Right lobe of liver (tissue), 6 donors: ENCODE measurements at regions not wholly inside any gene's neighbourhood (a gene's known extent, or its start where the extent isn't known, plus 50 kb on each side); places are given as distances from the start of the nearest gene placed in this dataset.

ENCODE experiments used
- ATAC-seq, 4 donors: fragments of 200-7000 bp; cut with Tn5 transposase; one replicate each; pipeline ENCODE4 v1.9.1; 2020; ENCODE audit warnings: mild to moderate bottlenecking in 4 of 4, moderate library complexity in 4 of 4
- DNase-seq, 3 donors: peaks; one replicate each; pipeline ENCODE4 v3.0.0-alpha.2; 2020
- H3K27ac ChIP-seq, 3 donors: fragments of 200-600 bp; one replicate each; pipeline ENCODE4 v1.8.0; 2022
- H3K27me3 ChIP-seq, 2 donors: fragments of 200-600 bp; one replicate each; pipeline ENCODE4 v1.8.0; 2022
- H3K36me3 ChIP-seq, 4 donors: fragments of 200-600 bp; sonication (generic) in 1 of 4; one replicate each; pipeline versions ENCODE4 v1.5.1 to v1.8.0; 2017 to 2022; ENCODE audit warnings: control low read depth in 1 of 4
- H3K4me1 ChIP-seq, 4 donors: fragments of 200-600 bp; sonication (generic) in 1 of 4; one replicate each; pipeline versions ENCODE4 v1.5.1 to v1.8.0; 2017 to 2022; ENCODE audit warnings: control low read depth in 1 of 4
- H3K4me3 ChIP-seq, 3 donors: fragments of 200-600 bp; one replicate each; pipeline ENCODE4 v1.8.0; 2022
- H3K9me3 ChIP-seq, 4 donors: fragments of 200-600 bp; sonication (generic) in 1 of 4; one replicate each; pipeline versions ENCODE4 v1.5.1 to v1.8.0; 2017 to 2022; ENCODE audit warnings: control low read depth in 1 of 4
- POLR2A ChIP-seq: fragments of 450-650 bp; IDR thresholded peaks from one replicate; pipeline ENCODE4 v1.6.1; 2017; ENCODE audit warnings: antibody characterized with exemption, mild to moderate bottlenecking
- WGBS: methylation state at CpG from one replicate; pipeline ENCODE4 v1.1.6; 2018; ENCODE audit warnings: low coverage, low lambda C conversion rate; ENCODE audit not compliant: insufficient coverage; ENCODE audit errors: missing lambda C conversion rate; 5-methylcytosine and 5-hydroxymethylcytosine counted together
- intact Hi-C, 2 donors: fragments of 100-400 bp; cut with DNase I; formaldehyde crosslinking; loops; one replicate each; pipeline versions ENCODE4 v1.11.2 to v1.14.1; 2022
- TF ChIP-seq, protein P1 (sequence below), 4 donors: fragments of 200-600 bp in 3 of 4; fragments of 450-650 bp in 1 of 4; IDR thresholded peaks; one replicate each; pipeline versions ENCODE4 v1.5.1 to v1.8.0; 2016 to 2022; ENCODE audit warnings: antibody characterized with exemption in 4 of 4, mild to moderate bottlenecking in 2 of 4
- donor health status: DM: no; HTN: yes; CAD: no.
- donor health status: DM: no; HTN: no; CAD: no.
- donor health status: DM: no; HTN: no; CAD: no.
- donor health status: DM: no; HTN: yes; CAD: no.
- donor health status: DM: no; HTN: yes; CAD: no.

DNA sequence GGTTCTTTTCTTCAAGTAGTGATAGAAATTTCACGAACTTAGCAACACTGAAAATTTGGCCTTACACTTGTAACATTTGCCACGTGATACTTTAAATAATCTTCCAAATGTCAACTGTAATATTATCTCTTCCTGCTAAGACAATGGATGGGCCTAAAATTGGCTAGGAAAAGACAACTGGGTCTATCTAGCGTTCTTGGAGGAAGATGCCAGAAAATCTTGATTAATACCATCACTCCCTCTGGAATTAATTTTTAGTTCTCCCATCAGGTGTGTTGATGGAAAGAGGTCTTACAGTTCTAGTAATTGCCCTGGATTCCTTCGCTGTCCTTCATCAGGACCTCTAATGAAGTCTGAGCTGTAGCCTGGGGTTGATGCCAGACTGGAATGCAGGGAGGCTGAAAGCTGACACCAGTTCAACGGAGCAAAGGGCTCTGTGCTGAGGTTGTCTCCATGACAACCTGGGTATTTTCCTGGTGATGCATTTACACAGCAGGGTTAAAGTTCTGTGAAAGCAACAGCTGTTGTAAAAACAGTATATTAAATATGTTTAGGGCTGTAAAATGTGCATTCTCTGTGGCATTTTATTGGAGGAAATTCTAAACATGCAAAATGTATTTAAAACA is 92.3 kb downstream of the GAS1 start:
- TF ChIP-seq POLR2A, result no peak
- TF ChIP-seq, protein P1, sequence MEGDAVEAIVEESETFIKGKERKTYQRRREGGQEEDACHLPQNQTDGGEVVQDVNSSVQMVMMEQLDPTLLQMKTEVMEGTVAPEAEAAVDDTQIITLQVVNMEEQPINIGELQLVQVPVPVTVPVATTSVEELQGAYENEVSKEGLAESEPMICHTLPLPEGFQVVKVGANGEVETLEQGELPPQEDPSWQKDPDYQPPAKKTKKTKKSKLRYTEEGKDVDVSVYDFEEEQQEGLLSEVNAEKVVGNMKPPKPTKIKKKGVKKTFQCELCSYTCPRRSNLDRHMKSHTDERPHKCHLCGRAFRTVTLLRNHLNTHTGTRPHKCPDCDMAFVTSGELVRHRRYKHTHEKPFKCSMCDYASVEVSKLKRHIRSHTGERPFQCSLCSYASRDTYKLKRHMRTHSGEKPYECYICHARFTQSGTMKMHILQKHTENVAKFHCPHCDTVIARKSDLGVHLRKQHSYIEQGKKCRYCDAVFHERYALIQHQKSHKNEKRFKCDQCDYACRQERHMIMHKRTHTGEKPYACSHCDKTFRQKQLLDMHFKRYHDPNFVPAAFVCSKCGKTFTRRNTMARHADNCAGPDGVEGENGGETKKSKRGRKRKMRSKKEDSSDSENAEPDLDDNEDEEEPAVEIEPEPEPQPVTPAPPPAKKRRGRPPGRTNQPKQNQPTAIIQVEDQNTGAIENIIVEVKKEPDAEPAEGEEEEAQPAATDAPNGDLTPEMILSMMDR (IDR thresholded peaks at IDR 0.05), result no peak
- H3K27me3 ChIP-seq, result no peaks in the 10 kb centered on the region
- WGBS, result 23% methylated on average over 5 of the region's 5 CpGs

DNA sequence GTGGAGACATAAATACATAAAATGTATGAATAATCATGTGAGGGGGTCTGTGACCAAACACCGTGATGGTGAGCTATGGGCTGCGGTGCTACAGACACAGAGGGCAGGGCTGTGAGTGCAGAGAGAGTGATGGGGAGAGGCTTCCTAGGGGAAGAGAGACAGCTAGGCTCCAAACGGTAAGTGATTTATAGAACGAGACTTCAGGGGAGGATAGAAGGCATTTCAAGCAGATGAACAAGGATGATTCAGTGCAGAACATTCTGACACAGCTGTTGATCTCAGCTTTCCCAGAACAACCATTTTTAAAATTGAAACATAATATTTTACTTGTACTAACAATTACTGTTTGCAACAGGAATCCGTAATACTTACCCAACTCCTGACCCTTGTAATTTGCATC is 100.7 kb downstream of the GAS1 start:
- intact Hi-C loops, result no loop called here
- DNase-seq (no peak), ATAC-seq (no peak)
- 75% methylated on average over 5 of the region's 5 CpGs for WGBS
- Histone ChIP-seq H3K27ac (no peak overlapping the region), H3K4me3 (no peak overlapping the region), H3K4me1 (no peaks in the 10 kb centered on the region), H3K36me3 (no peaks in the 10 kb centered on the region), H3K27me3 (no peaks in the 10 kb centered on the region), H3K9me3 (no peaks in the 10 kb centered on the region)
- TF ChIP-seq, protein P1 (IDR thresholded peaks at IDR 0.05), result no peak
- TF ChIP-seq POLR2A, result no peak

More for the DNA sequence above, 92.3 kb downstream of the GAS1 start:
- peak; percentile 51 to 72 (median 65) for DNase-seq
- Histone ChIP-seq H3K4me1 (peaks cover 0 to 7% (median 0%) of the 10 kb centered on the region in 4 donors), H3K27ac (no peak overlapping the region), H3K36me3 (no peaks in the 10 kb centered on the region), H3K9me3 (no peaks in the 10 kb centered on the region), H3K4me3 (no peak overlapping the region)
- ATAC-seq, result peak; percentile 86 to 100 (median 98)
- intact Hi-C loops, result no loop called here

DNA sequence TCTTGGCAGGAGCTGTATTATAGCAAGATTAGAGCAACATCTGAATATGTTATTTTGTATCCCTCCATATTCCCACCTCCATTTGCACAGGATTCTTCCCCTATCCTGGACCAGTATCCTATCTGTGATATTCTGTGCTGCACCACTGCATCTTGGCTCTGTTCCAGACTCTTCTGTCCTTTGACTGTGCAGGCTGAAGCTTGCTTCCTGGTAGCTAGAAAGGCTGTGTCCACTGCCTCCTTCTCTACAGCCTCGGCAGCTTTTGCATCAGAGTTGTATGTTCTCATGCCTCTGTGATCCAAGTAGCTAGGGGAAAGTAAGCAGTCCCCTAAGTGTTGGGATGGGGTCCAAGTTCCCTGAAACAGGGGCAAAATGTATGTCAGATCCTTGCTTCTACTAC is 104.1 kb downstream of the GAS1 start:
- Histone ChIP-seq H3K4me3 (no peak overlapping the region), H3K27me3 (no peaks in the 10 kb centered on the region), H3K27ac (no peak overlapping the region), H3K36me3 (no peaks in the 10 kb centered on the region), H3K4me1 (no peaks in the 10 kb centered on the region), H3K9me3 (no peaks in the 10 kb centered on the region)
- DNase-seq, result no peak
- 50% methylated on average over 1 of the region's 1 CpG for whole genome bisulfite sequencing
- peak in 1 of 4 donors; percentile 14 for ATAC-seq
- intact Hi-C loops, result no loop called here
- TF ChIP-seq, protein P1 (IDR thresholded peaks at IDR 0.05), result no peak
- TF ChIP-seq POLR2A, result no peak

DNA sequence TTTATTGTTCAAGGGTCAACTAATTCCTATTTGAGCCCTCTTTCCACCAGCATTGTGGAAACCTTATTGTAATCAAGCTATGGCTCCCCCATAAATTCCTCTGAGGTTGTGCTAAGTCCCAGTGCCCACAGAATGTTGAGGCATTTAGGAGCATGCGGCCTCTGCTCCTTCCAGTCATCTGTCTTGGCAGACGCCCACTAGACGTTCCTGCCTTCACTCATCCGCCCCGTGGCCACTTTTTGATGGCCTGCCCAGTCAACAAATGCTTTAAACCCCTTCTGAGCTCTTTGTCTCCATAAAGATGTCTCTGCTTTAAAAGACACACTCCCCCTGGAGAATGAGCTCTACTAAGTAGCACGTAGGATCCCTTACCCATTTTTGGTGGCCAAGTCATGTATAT is 104.7 kb downstream of the GAS1 start:
- Histone ChIP-seq H3K4me1 (no peaks in the 10 kb centered on the region), H3K9me3 (no peaks in the 10 kb centered on the region), H3K36me3 (no peaks in the 10 kb centered on the region), H3K27me3 (no peaks in the 10 kb centered on the region), H3K27ac (no peak overlapping the region), H3K4me3 (no peak overlapping the region)
- ATAC-seq, result no peak
- 51% methylated on average over 6 of the region's 6 CpGs for WGBS
- intact Hi-C loops, result no loop called here
- TF ChIP-seq POLR2A, result no peak
- TF ChIP-seq, protein P1 (IDR thresholded peaks at IDR 0.05), result no peak
- DNase-seq, result no peak
